ENCODE measurements at regions not wholly inside any gene's neighbourhood (a gene's known extent, or its start where the extent isn't known, plus 50 kb on each side); places are given as distances from the start of the nearest gene placed in this dataset.

DNA sequence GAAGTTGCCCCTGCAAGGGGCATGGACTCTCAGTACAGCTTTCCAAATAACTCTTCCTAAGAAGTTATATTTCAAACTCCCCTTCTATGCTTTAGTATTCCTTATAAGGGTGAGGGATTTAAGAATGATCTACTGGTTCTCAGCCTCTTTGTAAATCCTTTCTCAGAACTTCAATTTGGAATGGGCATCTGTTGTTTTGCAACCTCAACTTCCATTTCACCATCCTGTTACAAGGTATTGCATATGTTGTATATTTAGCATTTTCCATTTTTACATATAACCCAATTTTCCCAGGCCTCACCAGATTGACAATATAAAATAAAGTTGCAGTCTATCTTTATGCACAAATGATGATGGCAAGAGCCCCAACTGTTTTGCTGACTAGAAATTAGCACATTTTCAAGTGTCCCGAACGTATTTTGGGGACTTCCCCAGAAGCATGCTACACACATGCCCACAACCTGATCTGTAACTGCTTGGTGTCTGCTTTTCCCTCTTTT lies 154.9 kb upstream of the CARMIL1 start:
- intact Hi-C loops (cut with micrococcal nuclease) = no loop called here
- ATAC-seq (ENCODE audit: low read depth) (no peak), DNase-seq (no peak)
- Histone ChIP-seq H3K4me1 (ENCODE audit: control insufficient read depth in 2 of 2, insufficient read depth in 2 of 2, low read length in 2 of 2) (no peaks in the 10 kb centered on the region), H3K9ac (ENCODE audit: low read length) (no peak overlapping the region), H3K4me3 (ENCODE audit: control extremely low read depth in 1 of 5, extremely low read depth in 1 of 5, insufficient read depth in 1 of 5, low read depth in 2 of 5, low read length in 4 of 5) (no peak overlapping the region), H3K4me2 (replicated peaks; ENCODE audit: low read depth, low read length, poor library complexity, severe bottlenecking) (no peak overlapping the region), H2AFZ (ENCODE audit: insufficient read depth, low read depth, low read length, poor library complexity, severe bottlenecking) (no peak overlapping the region), H3K27me3 (replicated peaks in 1 of 4; ENCODE audit: control extremely low read depth in 1 of 4, control insufficient read depth in 3 of 4, insufficient read depth in 4 of 4, low read length in 3 of 4) (no peaks in the 10 kb centered on the region), H3K36me3 (replicated peaks in 1 of 2; ENCODE audit: control extremely low read depth in 1 of 2, control insufficient read depth in 1 of 2, extremely low read depth in 1 of 2, insufficient read depth in 2 of 2, low read length in 1 of 2) (peaks cover 6 to 31% of the 10 kb centered on the region in 2 experiments), H4K20me1 (ENCODE audit: control insufficient read depth, insufficient read depth, low read length, poor library complexity, severe bottlenecking) (no peaks in the 10 kb centered on the region), H3K27ac (ENCODE audit: low read length in 2 of 2) (no peak overlapping the region), H3K79me2 (ENCODE audit: control insufficient read depth, insufficient read depth, low read length) (peaks cover 51% of the 10 kb centered on the region), H3K9me3 (ENCODE audit: control extremely low read depth in 1 of 3, control insufficient read depth in 2 of 3, insufficient read depth in 1 of 3, low read length in 2 of 3) (no peaks in the 10 kb centered on the region)
- Mint-ChIP-seq H3K27me3 (no peaks in the 10 kb centered on the region), H3K27ac (no peak overlapping the region), H3K4me3 (no peak overlapping the region), H3K9me3 (ENCODE audit: insufficient read depth) (peaks cover 3% of the 10 kb centered on the region), H3K4me1 (peaks cover 15% of the 10 kb centered on the region)
- ChIA-PET CTCF (no interaction called here), POLR2A (interaction anchor here (0.6 kb wide), 1 partner anchor 21 kb away, joined by 4 read pairs; no protein-coding TSS in a partner anchor)
- TF ChIP-seq, protein P1, sequence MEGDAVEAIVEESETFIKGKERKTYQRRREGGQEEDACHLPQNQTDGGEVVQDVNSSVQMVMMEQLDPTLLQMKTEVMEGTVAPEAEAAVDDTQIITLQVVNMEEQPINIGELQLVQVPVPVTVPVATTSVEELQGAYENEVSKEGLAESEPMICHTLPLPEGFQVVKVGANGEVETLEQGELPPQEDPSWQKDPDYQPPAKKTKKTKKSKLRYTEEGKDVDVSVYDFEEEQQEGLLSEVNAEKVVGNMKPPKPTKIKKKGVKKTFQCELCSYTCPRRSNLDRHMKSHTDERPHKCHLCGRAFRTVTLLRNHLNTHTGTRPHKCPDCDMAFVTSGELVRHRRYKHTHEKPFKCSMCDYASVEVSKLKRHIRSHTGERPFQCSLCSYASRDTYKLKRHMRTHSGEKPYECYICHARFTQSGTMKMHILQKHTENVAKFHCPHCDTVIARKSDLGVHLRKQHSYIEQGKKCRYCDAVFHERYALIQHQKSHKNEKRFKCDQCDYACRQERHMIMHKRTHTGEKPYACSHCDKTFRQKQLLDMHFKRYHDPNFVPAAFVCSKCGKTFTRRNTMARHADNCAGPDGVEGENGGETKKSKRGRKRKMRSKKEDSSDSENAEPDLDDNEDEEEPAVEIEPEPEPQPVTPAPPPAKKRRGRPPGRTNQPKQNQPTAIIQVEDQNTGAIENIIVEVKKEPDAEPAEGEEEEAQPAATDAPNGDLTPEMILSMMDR (IDR thresholded peaks at IDR 0.05) = no peak
- no peak for TF ChIP-seq EZH2 (IDR thresholded peaks at IDR 0.05; ENCODE audit: borderline replicate concordance, insufficient read depth, low read depth, low read length, poor library complexity, severe bottlenecking)
- WGBS (ENCODE audit: insufficient coverage) = 94% methylated on average over 2 of the region's 2 CpGs

DNA sequence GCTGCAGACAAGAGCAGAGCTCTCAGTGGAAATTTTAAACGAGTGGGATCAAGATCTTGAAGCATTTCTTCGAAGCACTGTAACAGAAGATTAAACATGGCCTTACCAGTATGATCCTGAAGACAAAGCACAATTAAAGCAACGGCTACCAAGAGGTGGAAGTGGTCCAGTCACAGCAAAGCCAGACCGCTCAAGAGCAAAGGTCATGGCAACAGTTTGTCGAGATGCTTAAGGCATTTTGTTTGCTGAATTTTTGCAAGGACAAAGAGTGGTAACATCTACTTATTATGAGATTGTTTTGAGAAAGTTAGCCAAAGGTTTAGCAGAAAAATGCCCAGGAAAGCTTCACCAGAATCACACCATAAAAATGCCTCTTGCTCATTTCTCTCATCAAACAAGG lies 153.4 kb upstream of the CARMIL1 start:
- H3K4me3 ChIP-seq (ENCODE audit: control extremely low read depth in 1 of 5, extremely low read depth in 1 of 5, insufficient read depth in 1 of 5, low read depth in 2 of 5, low read length in 4 of 5) = no peak overlapping the region
- H3K27ac Mint-ChIP-seq = no peak overlapping the region
- H3K27me3 ChIP-seq (replicated peaks in 1 of 4; ENCODE audit: control extremely low read depth in 1 of 4, control insufficient read depth in 3 of 4, insufficient read depth in 4 of 4, low read length in 3 of 4) = no peaks in the 10 kb centered on the region
- WGBS (ENCODE audit: insufficient coverage) = 100% methylated on average over 4 of the region's 5 CpGs
- TF ChIP-seq, protein P1 (IDR thresholded peaks at IDR 0.05) = no peak
- no peak for TF ChIP-seq EZH2 (IDR thresholded peaks at IDR 0.05; ENCODE audit: borderline replicate concordance, insufficient read depth, low read depth, low read length, poor library complexity, severe bottlenecking)
- H3K79me2 ChIP-seq (ENCODE audit: control insufficient read depth, insufficient read depth, low read length) = peaks cover 40% of the 10 kb centered on the region
- intact Hi-C loops (cut with micrococcal nuclease) = no loop called here
- ChIA-PET POLR2A (no interaction called here), CTCF (interaction anchor here (1.4 kb wide), 1 partner anchor 13 kb away, joined by 3 read pairs; no protein-coding TSS in a partner anchor)
- peaks cover 6 to 31% of the 10 kb centered on the region in 2 experiments for H3K36me3 ChIP-seq (replicated peaks in 1 of 2; ENCODE audit: control extremely low read depth in 1 of 2, control insufficient read depth in 1 of 2, extremely low read depth in 1 of 2, insufficient read depth in 2 of 2, low read length in 1 of 2)
- DNase-seq (no peak), ATAC-seq (ENCODE audit: low read depth) (no peak)
- H4K20me1 ChIP-seq (ENCODE audit: control insufficient read depth, insufficient read depth, low read length, poor library complexity, severe bottlenecking) = no peaks in the 10 kb centered on the region
- H3K4me1 ChIP-seq (ENCODE audit: control insufficient read depth in 2 of 2, insufficient read depth in 2 of 2, low read length in 2 of 2) = no peaks in the 10 kb centered on the region
- no peak overlapping the region for H3K4me2 ChIP-seq (replicated peaks; ENCODE audit: low read depth, low read length, poor library complexity, severe bottlenecking)
- peaks cover 3% of the 10 kb centered on the region for H3K9me3 Mint-ChIP-seq (ENCODE audit: insufficient read depth)
- no peak overlapping the region for H3K27ac ChIP-seq (ENCODE audit: low read length in 2 of 2)
- H2AFZ ChIP-seq (ENCODE audit: insufficient read depth, low read depth, low read length, poor library complexity, severe bottlenecking) = no peak overlapping the region
- no peaks in the 10 kb centered on the region for H3K9me3 ChIP-seq (ENCODE audit: control extremely low read depth in 1 of 3, control insufficient read depth in 2 of 3, insufficient read depth in 1 of 3, low read length in 2 of 3)
- peaks cover 14% of the 10 kb centered on the region for H3K4me1 Mint-ChIP-seq
- no peak overlapping the region for H3K9ac ChIP-seq (ENCODE audit: low read length)
- H3K27me3 Mint-ChIP-seq = no peaks in the 10 kb centered on the region
- H3K4me3 Mint-ChIP-seq = no peak overlapping the region
